ENCODE measurements at regions not wholly inside any gene's neighbourhood (a gene's known extent, or its start where the extent isn't known, plus 50 kb on each side); places are given as distances from the start of the nearest gene placed in this dataset.

DNA sequence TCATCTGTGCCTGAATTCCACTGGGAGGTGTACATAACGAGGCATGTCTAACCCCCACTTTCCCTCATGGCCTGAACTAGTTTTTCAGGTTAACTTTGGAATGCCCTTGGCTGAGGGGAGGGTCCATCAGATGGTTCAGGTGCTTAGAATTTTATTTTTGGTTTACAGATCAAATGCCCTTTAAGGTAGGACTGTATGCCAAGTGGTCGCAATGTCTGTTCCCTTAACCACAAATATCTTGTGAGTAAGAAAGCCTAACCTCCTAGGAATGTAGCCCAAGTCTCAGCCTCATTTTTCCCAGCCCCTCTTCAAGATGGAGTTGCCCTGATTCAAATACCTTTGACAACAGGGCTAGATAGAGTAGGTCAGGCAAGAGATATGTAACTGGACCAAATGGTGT lies 78.4 kb downstream of the RNASET2 start:
- DNase-seq (ENCODE audit: low read depth in 1 of 2, low spot score in 1 of 2) = no peak

DNA sequence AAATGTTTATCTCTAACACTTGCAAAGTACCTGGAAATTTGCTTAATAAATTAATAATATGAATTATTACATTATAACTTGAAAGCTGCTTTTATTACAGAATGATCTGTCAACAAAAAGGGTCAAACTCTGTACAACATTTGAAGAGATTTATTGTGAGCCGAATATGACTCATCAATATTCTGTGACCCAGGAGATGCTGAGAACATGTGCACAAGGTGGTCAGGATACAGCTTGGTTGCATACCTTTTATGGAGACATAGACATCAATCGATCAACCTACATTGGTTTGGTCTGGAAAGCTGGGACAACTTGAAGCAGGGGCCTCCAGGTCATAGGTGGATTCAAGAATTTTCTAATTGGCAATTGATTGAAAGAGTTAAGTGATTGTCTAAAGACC lies 79.0 kb downstream of the RNASET2 start:
- no peak for DNase-seq (ENCODE audit: low read depth in 1 of 2, low spot score in 1 of 2)

DNA sequence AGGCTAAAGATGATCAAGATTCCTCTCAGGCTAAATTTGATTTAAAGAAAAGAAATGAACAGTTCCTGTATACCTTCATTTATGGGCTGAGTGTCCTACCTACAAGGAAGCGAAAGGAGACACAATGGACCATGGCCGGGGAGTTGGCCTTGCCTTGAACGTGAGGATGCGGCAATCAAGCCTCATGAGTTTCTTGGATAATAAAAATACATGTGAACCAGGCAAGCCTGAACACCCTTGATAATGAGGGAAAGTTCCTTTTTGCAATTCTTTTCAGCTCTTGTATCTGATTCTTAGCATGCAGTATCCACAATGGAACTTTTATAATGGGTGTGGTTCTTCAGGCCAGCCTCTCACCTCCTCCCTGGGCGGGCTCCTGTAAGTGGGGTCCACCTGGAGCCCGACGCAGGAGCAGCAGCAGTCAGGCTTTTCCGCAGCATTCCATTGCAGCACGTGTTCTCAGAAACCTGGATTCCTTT lies 83.8 kb downstream of the RNASET2 start:
- no peak for DNase-seq (ENCODE audit: low read depth in 1 of 2, low spot score in 1 of 2)

GRCh38 chr6:166870602-166871208 lies 85.6 kb downstream of the RNASET2 start:
- DNase-seq (ENCODE audit: low read depth in 1 of 2, low spot score in 1 of 2) = no peak

DNA sequence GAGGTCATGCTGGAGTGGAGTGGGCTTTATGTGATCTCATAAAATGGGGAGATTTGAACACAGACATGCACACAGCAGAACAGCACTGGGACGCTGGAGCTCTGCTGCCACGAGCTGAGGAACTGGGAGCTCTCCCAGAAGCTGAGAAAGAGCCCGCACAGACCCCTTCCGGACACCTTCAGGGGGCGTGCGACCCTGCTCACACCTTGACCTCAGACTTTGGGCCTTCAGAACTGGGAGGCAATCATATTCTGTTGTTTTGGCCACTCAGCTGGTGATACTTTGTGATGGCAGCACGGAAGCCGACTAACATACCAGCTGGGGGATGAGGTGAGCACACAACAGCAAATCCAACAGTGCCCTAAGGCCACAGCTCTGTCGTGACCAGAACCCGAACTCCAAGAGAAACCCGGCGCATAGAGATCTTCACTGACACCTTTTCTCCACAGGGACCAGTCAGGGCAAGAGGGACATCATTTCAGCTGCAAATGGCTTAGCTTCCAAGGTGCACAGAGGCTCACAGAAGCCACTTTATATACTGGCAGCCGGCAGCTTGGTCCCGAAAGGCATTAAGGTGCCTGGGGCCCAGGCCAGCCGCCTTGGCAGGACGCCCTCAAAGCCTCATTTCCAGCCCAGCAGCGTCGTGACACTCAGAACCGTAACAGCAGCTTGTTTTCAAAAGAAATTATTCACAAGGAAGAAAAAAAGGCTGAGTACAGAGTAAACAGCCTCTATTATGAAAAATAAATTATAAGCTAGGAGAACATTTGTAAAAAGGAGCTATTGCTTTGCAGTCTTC lies 89.3 kb downstream of the RNASET2 start:
- DNase-seq (ENCODE audit: low read depth in 1 of 2, low spot score in 1 of 2) = no peak

- DNase-seq (ENCODE audit: low read depth in 1 of 2, low spot score in 1 of 2) = no peak
Measured at GRCh38 chr6:166864333-166864732, 92.0 kb downstream of the RNASET2 start.

DNA sequence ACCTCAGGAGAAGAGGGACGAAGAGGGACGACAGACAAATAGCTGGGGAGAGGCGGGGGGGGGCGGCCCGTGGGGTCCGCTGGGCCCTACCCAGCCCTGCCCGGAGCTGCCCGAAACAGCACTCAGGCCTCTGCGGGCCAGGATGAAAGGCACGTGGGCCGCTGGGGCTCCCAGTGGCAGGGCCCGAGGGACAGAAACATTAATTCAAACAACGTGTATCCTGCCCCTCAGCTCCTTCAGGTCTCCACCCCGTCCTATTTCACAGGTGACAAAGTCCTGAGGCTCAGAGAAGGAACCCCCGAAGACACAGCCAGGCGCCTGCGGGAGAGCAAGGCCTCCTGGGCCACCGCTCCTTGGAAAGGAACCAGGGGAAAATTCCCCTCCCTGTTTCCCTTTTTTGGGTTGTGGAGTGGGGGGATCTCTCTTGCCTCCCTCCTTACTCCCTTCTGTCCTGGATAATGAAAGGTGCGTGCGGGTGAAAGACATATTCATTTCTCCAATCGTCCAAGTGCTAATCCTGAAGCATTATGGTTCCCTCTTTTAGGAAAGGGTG lies 93.3 kb downstream of the RNASET2 start:
- no peak for DNase-seq (ENCODE audit: low read depth in 1 of 2, low spot score in 1 of 2)

DNA sequence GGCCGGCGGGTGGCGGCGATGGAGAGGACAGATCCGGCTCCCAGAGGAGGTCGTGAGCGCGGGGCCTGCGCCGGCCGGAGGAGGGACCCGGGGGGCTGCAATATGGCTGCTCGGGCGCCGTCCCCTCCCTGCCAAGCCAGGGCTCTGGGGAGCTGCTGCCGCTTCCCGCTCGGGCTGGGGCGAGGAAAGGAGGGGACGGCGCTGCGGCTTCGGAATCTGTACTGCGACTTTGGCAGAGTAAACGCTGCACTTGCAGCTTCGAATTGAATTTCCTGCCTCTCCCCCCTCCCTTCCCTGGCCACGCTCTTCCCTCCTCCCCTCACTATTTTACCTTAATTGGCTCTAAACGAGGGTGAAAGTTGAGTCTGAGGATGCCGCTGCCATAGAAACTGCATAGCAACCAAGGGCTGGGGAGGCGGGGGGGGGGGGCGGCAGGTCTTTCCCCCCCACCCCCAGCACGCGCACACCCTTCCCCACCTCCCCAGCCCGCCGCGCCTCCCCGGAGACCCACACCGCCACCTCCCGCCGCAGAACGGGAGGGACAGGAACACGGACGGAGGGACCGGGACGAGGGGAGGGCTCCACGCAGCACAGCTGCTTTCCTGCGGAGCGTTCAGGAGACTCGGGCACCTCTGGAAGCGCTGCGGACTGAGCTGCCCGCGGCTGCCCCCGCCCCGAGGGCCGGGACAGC lies 93.9 kb downstream of the RNASET2 start:
- peak in 1 of 2 donors; percentile 7 for DNase-seq (ENCODE audit: low read depth in 1 of 2, low spot score in 1 of 2)

DNA sequence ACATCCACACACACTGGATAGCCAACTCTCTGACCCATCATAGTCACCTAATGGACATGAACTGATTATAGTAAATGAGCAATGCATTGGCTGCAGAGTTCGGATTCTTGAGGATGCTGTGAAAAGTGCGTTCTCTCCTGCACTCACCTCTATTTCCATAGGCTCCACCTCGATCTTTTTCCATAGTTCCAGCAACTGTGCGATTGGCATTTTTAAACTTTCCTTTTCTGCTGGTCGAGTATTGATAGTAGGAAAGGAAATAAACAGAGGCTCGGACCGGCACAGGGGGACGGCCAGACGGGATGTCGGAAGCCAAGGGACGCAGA lies 94.4 kb downstream of the RNASET2 start:
- no peak for DNase-seq (ENCODE audit: low read depth in 1 of 2, low spot score in 1 of 2)

DNA sequence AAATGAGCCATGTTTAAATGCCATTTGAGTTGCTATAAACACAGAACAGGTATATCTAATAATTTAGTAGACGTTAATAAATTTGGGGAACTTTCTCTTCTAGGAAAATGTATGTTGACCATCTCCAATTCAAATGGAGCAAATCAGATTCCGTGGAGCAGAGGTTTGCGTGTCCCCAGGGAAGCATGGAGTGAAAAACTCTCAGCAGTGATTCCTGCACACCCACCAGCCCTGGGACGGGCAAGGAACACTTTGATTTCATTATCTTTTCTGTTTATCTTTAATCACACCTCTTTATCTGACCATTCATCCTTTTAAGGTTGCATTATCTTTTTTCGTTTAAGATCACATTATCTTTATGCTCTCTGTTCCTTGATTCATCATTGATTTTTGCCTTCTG lies 95.0 kb downstream of the RNASET2 start:
- DNase-seq (ENCODE audit: low read depth in 1 of 2, low spot score in 1 of 2) = no peak

- no peak for DNase-seq (ENCODE audit: low read depth in 1 of 2, low spot score in 1 of 2)
Measured at GRCh38 chr6:166860392-166860791, 96.0 kb downstream of the RNASET2 start.

DNA sequence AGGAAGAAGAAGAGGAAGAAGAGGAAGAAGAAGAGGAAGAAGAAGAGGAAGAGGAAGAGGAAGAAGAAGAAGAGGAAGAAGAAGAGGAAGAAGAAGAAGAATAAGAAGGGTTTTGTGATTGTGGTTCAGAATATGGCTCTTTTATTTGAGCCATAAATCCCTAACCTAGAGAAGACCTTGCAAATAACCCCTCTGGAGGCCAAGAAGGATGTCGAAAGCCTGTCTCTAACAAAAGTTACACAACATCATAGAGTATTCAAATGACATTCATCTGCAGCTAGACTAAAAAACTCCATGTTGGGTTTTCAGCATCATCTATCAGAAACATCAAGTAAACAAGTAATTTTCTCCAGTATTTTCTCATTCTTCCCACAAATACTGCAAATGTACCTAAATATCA lies 100.9 kb downstream of the RNASET2 start:
- no peak for DNase-seq (ENCODE audit: low read depth in 1 of 2, low spot score in 1 of 2)

DNA sequence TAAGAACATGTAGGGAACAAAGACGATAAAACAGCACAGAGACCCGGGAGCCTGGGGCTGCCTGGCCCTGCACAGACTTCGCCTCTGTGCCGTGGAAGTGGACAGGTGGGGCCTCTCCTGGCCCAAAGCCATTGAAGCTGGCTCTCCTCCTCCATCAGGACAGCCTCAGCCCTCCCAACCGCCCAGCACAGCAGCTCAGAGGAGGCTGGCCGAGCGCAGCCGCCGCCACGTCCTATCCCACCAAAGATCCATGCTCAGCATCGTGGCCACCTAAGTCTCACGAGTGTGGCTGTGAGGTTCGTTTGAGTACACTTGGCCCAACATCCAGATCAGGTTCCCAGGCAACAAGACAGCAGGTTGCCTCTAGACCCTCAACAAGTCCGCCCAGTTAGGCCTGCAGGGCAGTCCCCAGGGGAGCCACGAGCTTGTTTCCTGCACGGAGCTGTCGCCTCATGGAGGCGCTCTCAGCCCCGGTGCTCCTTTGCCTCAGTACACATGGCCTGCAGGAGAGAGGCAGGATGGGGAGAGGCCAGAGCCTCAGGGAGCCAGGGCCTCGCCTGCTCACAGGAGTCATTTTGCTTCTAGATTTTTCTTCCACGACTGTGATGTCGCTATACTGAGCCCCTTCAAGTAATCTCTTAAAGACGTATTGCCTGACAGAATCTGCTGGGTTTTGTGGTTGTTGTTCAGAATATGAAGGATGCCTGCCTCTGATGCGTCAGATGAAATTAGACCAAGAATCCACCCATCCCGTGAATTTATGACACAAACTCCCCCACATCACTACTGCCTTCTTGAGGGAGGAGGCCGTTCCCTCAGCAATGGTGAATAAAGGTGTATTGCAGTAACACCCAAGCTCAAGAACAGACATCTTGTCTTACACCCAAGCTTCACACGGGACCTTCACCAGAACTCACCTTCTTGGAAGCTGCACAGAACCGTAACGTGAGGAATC lies 102.7 kb downstream of the RNASET2 start:
- no peak for DNase-seq (ENCODE audit: low read depth in 1 of 2, low spot score in 1 of 2)

DNA sequence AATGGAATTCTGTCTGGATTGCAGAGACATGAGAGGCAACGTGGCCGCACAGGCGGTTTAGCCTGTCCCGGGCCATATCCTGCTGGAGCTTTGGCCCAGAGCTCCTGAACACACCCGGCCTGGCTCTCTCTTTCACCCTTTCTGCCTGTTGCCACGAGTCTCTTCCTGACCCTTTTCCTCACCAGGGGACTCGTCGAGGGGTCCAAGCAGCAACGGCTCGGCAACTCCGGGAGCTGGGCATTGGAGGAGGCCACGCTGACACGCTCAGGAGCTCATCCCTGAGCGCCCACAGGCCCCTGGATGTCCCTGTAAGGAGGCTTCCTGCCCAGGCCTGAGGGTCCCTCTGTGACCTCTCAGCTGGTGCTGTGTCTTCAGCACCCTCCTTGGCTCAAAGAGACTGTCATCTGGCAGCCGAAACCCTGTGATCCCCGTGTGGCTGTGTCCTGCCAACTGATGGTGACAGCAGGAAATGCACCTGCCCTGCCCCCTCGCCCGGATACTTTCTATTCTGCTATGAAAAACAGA lies 103.8 kb downstream of the RNASET2 start:
- DNase-seq (ENCODE audit: low read depth in 1 of 2, low spot score in 1 of 2) = no peak

GRCh38 chr6:166851911-166852310 lies 104.4 kb downstream of the RNASET2 start:
- no peak for DNase-seq (ENCODE audit: low read depth in 1 of 2, low spot score in 1 of 2)

DNA sequence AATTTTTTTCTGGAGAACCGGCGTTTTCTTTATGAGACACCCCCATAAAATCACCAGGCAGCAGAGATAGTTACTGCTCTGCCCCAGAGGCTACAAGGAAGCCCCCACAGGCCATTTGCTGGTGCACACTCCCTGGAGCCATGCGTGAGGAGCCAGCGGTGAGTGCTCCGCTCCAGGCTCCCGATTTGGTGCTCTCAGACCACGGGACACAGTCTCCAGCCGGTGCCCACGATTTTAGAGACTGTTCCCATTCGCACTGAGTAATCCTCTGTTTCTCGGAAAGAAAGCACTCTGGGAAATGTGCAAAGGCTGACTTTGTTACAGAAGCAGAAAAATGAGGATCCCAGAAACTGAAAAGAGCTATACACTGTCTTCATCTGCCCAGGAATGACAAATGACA lies 104.9 kb downstream of the RNASET2 start:
- no peak for DNase-seq (ENCODE audit: low read depth in 1 of 2, low spot score in 1 of 2)

DNA sequence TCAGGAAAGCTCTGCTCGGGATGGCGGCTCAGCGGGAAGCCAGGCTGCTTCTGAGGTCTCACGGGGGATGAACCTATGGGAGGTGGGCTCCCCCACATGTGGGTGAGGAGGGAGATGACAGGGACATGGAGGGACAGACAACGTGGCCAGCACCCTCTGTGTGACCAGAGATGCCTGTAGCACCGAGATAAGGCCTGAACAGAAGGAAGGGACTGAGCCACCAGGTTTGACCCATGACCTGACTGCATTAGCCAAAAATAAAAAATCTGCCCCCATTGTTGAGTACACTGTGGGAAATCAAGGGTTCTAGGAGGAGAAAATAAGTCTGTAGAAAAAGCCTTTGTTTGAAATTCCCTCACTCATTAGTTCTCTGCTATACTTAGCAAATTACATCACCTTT lies 105.7 kb downstream of the RNASET2 start:
- DNase-seq (ENCODE audit: low read depth in 1 of 2, low spot score in 1 of 2) = no peak

- no peak for DNase-seq (ENCODE audit: low read depth in 1 of 2, low spot score in 1 of 2)
Measured at GRCh38 chr6:166849749-166850183, 106.6 kb downstream of the RNASET2 start.

DNA sequence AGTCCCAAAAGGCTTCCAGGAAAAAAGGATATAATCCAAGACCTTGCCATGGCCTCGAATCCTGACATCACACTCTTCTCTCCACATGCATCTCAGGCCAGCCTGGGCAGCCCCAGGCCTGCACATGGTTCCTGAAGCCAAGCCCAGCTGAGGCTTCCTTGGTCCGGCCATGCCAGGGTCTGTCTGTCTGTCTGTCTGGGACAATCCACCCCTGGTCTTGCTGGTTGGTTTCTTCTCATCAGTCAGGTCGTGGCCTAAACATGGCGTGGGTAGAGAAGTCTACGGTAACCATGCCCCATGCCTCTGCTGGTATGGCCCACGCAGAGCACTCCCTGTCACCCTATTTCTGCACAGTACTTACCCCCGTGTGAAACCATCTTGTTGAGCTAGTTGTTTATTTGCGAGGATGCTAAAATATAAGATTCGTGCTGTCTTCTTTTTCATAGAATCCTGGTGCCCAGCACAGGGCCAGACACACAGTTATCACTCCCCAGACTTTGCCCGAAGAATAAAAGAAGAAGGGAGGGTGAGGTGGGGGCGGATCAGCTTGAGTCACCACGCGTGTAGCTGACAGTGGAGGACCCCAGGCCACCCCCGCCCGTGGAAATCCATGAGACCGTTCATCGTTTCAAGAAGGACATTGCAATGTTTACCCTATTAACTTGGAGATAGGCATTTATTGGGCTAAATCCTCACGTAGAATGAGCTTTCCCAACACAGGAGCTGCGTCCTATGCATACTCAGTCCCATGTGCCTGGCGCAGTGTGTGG lies 107.2 kb downstream of the RNASET2 start:
- DNase-seq (ENCODE audit: low read depth in 1 of 2, low spot score in 1 of 2) = no peak

Measured in activated CD4-positive, alpha-beta T cell treated with anti-CD3 and anti-CD28 coated beads, Interleukin-2, amount 50 U/mL, for 24 hours (primary cell).